RWPE2 (cell line): ENCODE measurements at regions not wholly inside any gene's neighbourhood (a gene's known extent, or its start where the extent isn't known, plus 50 kb on each side); places are given as distances from the start of the nearest gene placed in this dataset.

Experiments used
- ATAC-seq: fragments of 200-7000 bp; cut with Tn5 transposase; 3 replicates; pipeline ENCODE4 v1.9.1; 2021; ENCODE audit warnings: low read depth
- DNase-seq: peaks from one replicate; pipeline ENCODE4 v3.0.0-alpha.2; 2020; ENCODE audit warnings: low spot score
- H3K27ac ChIP-seq: fragments of 450-650 bp; 2 replicates; pipeline ENCODE4 v1.5.1; 2017; ENCODE audit warnings: mild to moderate bottlenecking; ENCODE audit not compliant: poor library complexity, severe bottlenecking
- H3K27me3 ChIP-seq: fragments of 250-450 bp; sonication (Bioruptor Pico); 2 replicates; pipeline ENCODE4 v1.5.1; 2021; ENCODE audit warnings: mild to moderate bottlenecking, moderate library complexity; ENCODE audit not compliant: insufficient read depth, poor library complexity, severe bottlenecking
- H3K36me3 ChIP-seq: fragments of 250-450 bp; sonication (Bioruptor Pico); 2 replicates; pipeline ENCODE4 v1.5.1; 2020; ENCODE audit warnings: low read depth, mild to moderate bottlenecking, moderate library complexity
- H3K4me1 ChIP-seq: fragments of 250-450 bp; sonication (Bioruptor Pico); 2 replicates; pipeline ENCODE4 v1.5.1; 2021; ENCODE audit warnings: mild to moderate bottlenecking, moderate library complexity; ENCODE audit not compliant: insufficient read depth, poor library complexity, severe bottlenecking
- H3K4me3 ChIP-seq: fragments of 250-450 bp; sonication (Bioruptor Pico); 2 replicates; pipeline ENCODE4 v1.5.1; 2021; ENCODE audit warnings: mild to moderate bottlenecking, moderate library complexity; ENCODE audit not compliant: severe bottlenecking
- H3K9me3 ChIP-seq: fragments of 250-450 bp; sonication (Bioruptor Pico); 2 replicates; pipeline ENCODE4 v1.5.1; 2021; ENCODE audit warnings: mild to moderate bottlenecking, moderate library complexity; ENCODE audit not compliant: severe bottlenecking
- CTCF ChIP-seq: fragments of 450-650 bp; IDR thresholded peaks from one replicate; pipeline ENCODE4 v1.5.1; 2017; ENCODE audit warnings: mild to moderate bottlenecking, moderate library complexity; ENCODE audit not compliant: poor library complexity, severe bottlenecking

GRCh38 chr5:175168882-175169507 lies 275.0 kb downstream of the DRD1 start:
- no peak for DNase-seq
- no peak for TF ChIP-seq CTCF
- Histone ChIP-seq H3K4me3 (no peak overlapping the region), H3K27me3 (peaks cover 3% of the 10 kb centered on the region), H3K9me3 (no peaks in the 10 kb centered on the region), H3K36me3 (no peaks in the 10 kb centered on the region), H3K27ac (no peak overlapping the region), H3K4me1 (no peaks in the 10 kb centered on the region)
- no peak for ATAC-seq

DNA sequence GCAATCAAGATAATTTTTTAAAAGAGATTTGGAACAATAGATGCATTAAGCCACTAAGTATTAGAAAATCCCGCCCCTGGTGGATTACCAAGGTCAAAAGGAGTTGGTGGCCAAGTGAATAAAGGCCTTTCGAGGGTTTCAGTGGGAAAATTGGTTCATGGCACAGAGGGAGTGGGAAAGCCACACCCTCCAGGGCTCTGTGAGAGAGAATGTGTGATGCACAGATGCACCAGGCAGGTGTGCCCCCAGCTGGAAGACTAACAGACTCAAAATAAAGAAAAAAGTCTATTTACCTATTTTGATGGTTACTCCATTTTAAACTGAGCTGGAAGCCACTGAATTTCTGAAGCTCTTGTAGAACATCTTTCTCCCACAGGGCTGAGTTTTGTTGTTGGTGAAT lies 278.0 kb downstream of the DRD1 start:
- ATAC-seq, result no peak
- Histone ChIP-seq H3K4me1 (no peaks in the 10 kb centered on the region), H3K36me3 (no peaks in the 10 kb centered on the region), H3K4me3 (no peak overlapping the region), H3K27ac (no peak overlapping the region), H3K27me3 (peaks cover 7% of the 10 kb centered on the region), H3K9me3 (no peaks in the 10 kb centered on the region)
- no peak for DNase-seq
- TF ChIP-seq CTCF, result no peak

DNA sequence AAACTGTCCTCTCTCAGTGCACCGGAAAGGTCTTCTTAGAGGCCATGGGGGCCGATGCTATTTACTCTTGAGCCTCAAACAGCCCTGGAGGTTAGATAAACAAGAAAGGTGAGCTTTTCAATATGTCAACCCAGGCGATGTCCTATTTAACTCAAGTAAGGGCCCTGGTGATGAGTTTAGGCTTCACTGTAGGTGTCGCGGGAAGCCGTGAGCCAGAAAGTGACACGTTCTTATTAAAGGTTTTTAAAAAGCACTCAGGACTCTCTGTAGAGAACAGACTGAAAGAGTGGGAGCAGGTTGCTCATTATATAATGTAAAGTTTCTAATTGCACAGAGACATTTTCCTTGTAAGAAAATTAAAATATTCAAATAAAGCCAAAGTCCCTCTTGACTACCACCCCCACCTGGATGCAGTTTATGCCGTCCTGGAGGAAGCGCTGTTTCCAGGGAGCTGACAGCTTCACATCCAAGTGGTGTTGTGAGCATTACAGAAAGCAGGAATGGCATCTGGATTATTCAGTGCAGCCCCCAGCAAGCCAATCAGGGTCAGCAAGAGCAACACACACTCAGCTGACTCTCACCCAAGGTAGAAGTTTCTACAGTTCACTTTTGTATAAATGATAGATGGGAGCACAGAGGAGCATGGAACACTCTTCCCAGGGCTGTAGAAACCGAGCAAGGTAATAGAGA lies 280.3 kb downstream of the DRD1 start:
- Histone ChIP-seq H3K27me3 (peaks cover 7% of the 10 kb centered on the region), H3K9me3 (no peaks in the 10 kb centered on the region), H3K36me3 (no peaks in the 10 kb centered on the region), H3K27ac (no peak overlapping the region), H3K4me3 (no peak overlapping the region), H3K4me1 (no peaks in the 10 kb centered on the region)
- DNase-seq, result no peak
- ATAC-seq, result no peak
- TF ChIP-seq CTCF, result no peak

- Histone ChIP-seq H3K36me3 (no peaks in the 10 kb centered on the region), H3K4me1 (no peaks in the 10 kb centered on the region), H3K27ac (no peak overlapping the region), H3K4me3 (no peak overlapping the region), H3K27me3 (peaks cover 7% of the 10 kb centered on the region), H3K9me3 (no peaks in the 10 kb centered on the region)
- no peak for TF ChIP-seq CTCF
- DNase-seq (no peak), ATAC-seq (no peak)
Observed at GRCh38 chr5:175162036-175162435, 281.9 kb downstream of the DRD1 start.

- no peaks in the 10 kb centered on the region for H3K4me1 ChIP-seq
- no peaks in the 10 kb centered on the region for H3K36me3 ChIP-seq
- ATAC-seq (no peak), DNase-seq (no peak)
- H3K9me3 ChIP-seq, result no peaks in the 10 kb centered on the region
- TF ChIP-seq CTCF, result no peak
- H3K27ac ChIP-seq, result no peak overlapping the region
- H3K4me3 ChIP-seq, result no peak overlapping the region
- peaks cover 4% of the 10 kb centered on the region for H3K27me3 ChIP-seq
Observed at GRCh38 chr5:175159956-175160355, 284.0 kb downstream of the DRD1 start.
